Neural cell (in vitro differentiated cells): ENCODE measurements at regions not wholly inside any gene's neighbourhood (a gene's known extent, or its start where the extent isn't known, plus 50 kb on each side); places are given as distances from the start of the nearest gene placed in this dataset.

ENCODE experiments used
- H2AFZ ChIP-seq: fragments of 200-600, 300-800 bp; sonication (generic), shearing (Covaris generic); 2 replicates; pipeline ENCODE4 v1.6.0; 2014; ENCODE audit warnings: low read depth, mild to moderate bottlenecking, antibody characterized with exemption, low read length, moderate library complexity
- H3F3A ChIP-seq: fragments of 200-600 bp; shearing (Covaris generic); 2 replicates; pipeline ENCODE4 v1.6.1; 2016; ENCODE audit warnings: mild to moderate bottlenecking, moderate library complexity, mixed read lengths, antibody characterized with exemption, low read length; ENCODE audit not compliant: insufficient read depth, poor library complexity, severe bottlenecking
- H3K27ac ChIP-seq: fragments of 200-600, 300-800 bp; sonication (generic), shearing (Covaris generic); 2 replicates; pipeline ENCODE4 v1.5.1; 2014; ENCODE audit warnings: mild to moderate bottlenecking, low read length, moderate library complexity
- H3K27me3 ChIP-seq: fragments of 300-800, 200-600 bp; sonication (generic), shearing (Covaris generic); 2 replicates; pipeline ENCODE4 v1.6.0; 2014; ENCODE audit warnings: mild to moderate bottlenecking, low read depth, low read length, moderate library complexity; ENCODE audit not compliant: insufficient read depth
- H3K36me3 ChIP-seq: fragments of 300-800, 200-600 bp; sonication (generic), shearing (Covaris generic); 2 replicates; pipeline ENCODE4 v1.5.1; 2014; ENCODE audit warnings: mild to moderate bottlenecking, antibody characterized with exemption, low read length, moderate library complexity; ENCODE audit not compliant: insufficient read depth
- H3K4me2 ChIP-seq: fragments of 300-800, 200-600 bp; sonication (generic), shearing (Covaris generic); 2 replicates; pipeline ENCODE4 v1.6.0; 2014; ENCODE audit warnings: mild to moderate bottlenecking, low read length
- H3K4me3 ChIP-seq: fragments of 300-800, 200-600 bp; sonication (generic), shearing (Covaris generic); 2 replicates; pipeline ENCODE4 v1.5.1; 2014; ENCODE audit warnings: mild to moderate bottlenecking, low read length, moderate library complexity
- H3K79me2 ChIP-seq: fragments of 200-600 bp; shearing (Covaris generic); replicated peaks from 2 replicates; pipeline ENCODE4 v1.6.0; 2014; ENCODE audit warnings: mild to moderate bottlenecking, low read length, moderate library complexity; ENCODE audit not compliant: insufficient read depth
- H3K9ac ChIP-seq: fragments of 300-800, 200-600 bp; sonication (generic), shearing (Covaris generic); 2 replicates; pipeline ENCODE4 v1.6.1; 2016; ENCODE audit warnings: mild to moderate bottlenecking, low read length, mixed read lengths
- H3K9me2 ChIP-seq: fragments of 200-600 bp; shearing (Covaris generic); 2 replicates; pipeline ENCODE4 v1.6.1; 2016; ENCODE audit warnings: mild to moderate bottlenecking, low read length, mixed read lengths; ENCODE audit not compliant: insufficient read depth
- H3K9me3 ChIP-seq: fragments of 200-600, 300-800 bp; sonication (generic), shearing (Covaris generic); 2 replicates; pipeline ENCODE4 v1.6.1; 2016; ENCODE audit warnings: mild to moderate bottlenecking, mixed run types, low read length, moderate library complexity, mixed read lengths
- H4K20me1 ChIP-seq: fragments of 200-600 bp; shearing (Covaris generic); 2 replicates; pipeline ENCODE4 v1.6.1; 2016; ENCODE audit warnings: mild to moderate bottlenecking, mixed run types; ENCODE audit not compliant: insufficient read depth
- CTCF ChIP-seq: fragments of 450-650 bp; IDR thresholded peaks from 2 replicates; pipeline ENCODE4 v1.5.1; 2014; ENCODE audit warnings: antibody characterized with exemption, mild to moderate bottlenecking, moderate library complexity; ENCODE audit not compliant: poor library complexity, severe bottlenecking
- EP300 ChIP-seq: fragments of 450-650 bp; conservative IDR thresholded peaks from 2 replicates; pipeline ENCODE4 v1.6.1; 2014; ENCODE audit warnings: antibody characterized with exemption, mild to moderate bottlenecking, moderate library complexity; ENCODE audit not compliant: poor library complexity, severe bottlenecking
- EZH2 ChIP-seq: fragments of 200-600, 300-800 bp; shearing (Covaris generic), sonication (generic); IDR thresholded peaks from 2 replicates; pipeline ENCODE4 v1.6.1; 2014; ENCODE audit warnings: antibody characterized with exemption, low read length, borderline replicate concordance, mild to moderate bottlenecking; ENCODE audit not compliant: insufficient read depth, poor library complexity, severe bottlenecking
- MXI1 ChIP-seq: fragments of 450-650 bp; conservative IDR thresholded peaks from 2 replicates; pipeline ENCODE4 v1.6.1; 2014; ENCODE audit warnings: antibody characterized with exemption, mild to moderate bottlenecking; ENCODE audit not compliant: poor library complexity, severe bottlenecking
- POLR2AphosphoS5 ChIP-seq: IDR thresholded peaks from 2 replicates; pipeline ENCODE4 v1.6.1; 2012
- RAD21 ChIP-seq: fragments of 450-650 bp; conservative IDR thresholded peaks from 2 replicates; pipeline ENCODE4 v1.6.1; 2014; ENCODE audit warnings: antibody characterized with exemption, mild to moderate bottlenecking, moderate library complexity
- REST ChIP-seq: IDR thresholded peaks from 2 replicates; pipeline ENCODE4 v1.6.1; 2012; ENCODE audit warnings: borderline replicate concordance
- SMC3 ChIP-seq: fragments of 450-650 bp; conservative IDR thresholded peaks from 2 replicates; pipeline ENCODE4 v1.6.1; 2014; ENCODE audit warnings: antibody characterized with exemption, mild to moderate bottlenecking, moderate library complexity; ENCODE audit not compliant: poor library complexity
- TAF1 ChIP-seq: IDR thresholded peaks from 2 replicates; pipeline ENCODE4 v1.6.1; 2012; ENCODE audit warnings: low read depth

- TF ChIP-seq EZH2 (no peak), MXI1 (no peak), REST (no peak), SMC3 (no peak), RAD21 (no peak), CTCF (no peak), EP300 (no peak), POLR2AphosphoS5 (no peak), TAF1 (no peak)
- H4K20me1 ChIP-seq: no peaks in the 10 kb centered on the region
- no peaks in the 10 kb centered on the region for H3K36me3 ChIP-seq
- no peak overlapping the region for H3K4me2 ChIP-seq
- H2AFZ ChIP-seq: no peak overlapping the region
- H3K27me3 ChIP-seq: no peaks in the 10 kb centered on the region
- no peak overlapping the region for H3K9ac ChIP-seq
- H3K27ac ChIP-seq: no peak overlapping the region
- H3F3A ChIP-seq: no peaks in the 10 kb centered on the region
- H3K4me3 ChIP-seq: no peak overlapping the region
- no peaks in the 10 kb centered on the region for H3K9me2 ChIP-seq
- H3K9me3 ChIP-seq: no peaks in the 10 kb centered on the region
- H3K79me2 ChIP-seq: no peaks in the 10 kb centered on the region
Measured at GRCh38 chr12:59432057-59432456, 163.8 kb upstream of the SLC16A7 start.

- Histone ChIP-seq H3K9ac (no peak overlapping the region), H3K79me2 (no peaks in the 10 kb centered on the region), H3K27me3 (no peaks in the 10 kb centered on the region), H3K9me3 (no peaks in the 10 kb centered on the region), H4K20me1 (no peaks in the 10 kb centered on the region), H3K36me3 (no peaks in the 10 kb centered on the region), H3F3A (no peaks in the 10 kb centered on the region), H3K9me2 (no peaks in the 10 kb centered on the region), H3K4me2 (no peak overlapping the region), H3K4me3 (no peak overlapping the region), H3K27ac (no peak overlapping the region), H2AFZ (no peak overlapping the region)
- TF ChIP-seq REST (no peak), EP300 (no peak), MXI1 (no peak), RAD21 (peak; percentile 64), EZH2 (no peak), CTCF (peak; percentile 58), SMC3 (peak; percentile 54)
Measured at GRCh38 chr12:59431266-59431665, 164.6 kb upstream of the SLC16A7 start.
